G401 (cell line): ENCODE measurements at regions not wholly inside any gene's neighbourhood (a gene's known extent, or its start where the extent isn't known, plus 50 kb on each side); places are given as distances from the start of the nearest gene placed in this dataset.
"Not testable (repeated sequence)": the region's sequence is repeated elsewhere in the genome, so short reads cannot be mapped to it uniquely, and the experiment has no call there.

ENCODE experiments used
- DNase-seq: peaks from one replicate; pipeline ENCODE4 v3.0.0-alpha.2; 2015; ENCODE audit warnings: low spot score
- in situ Hi-C: cut with HindIII; loops from 2 replicates; pipeline ENCODE4 v1.10.0; 2016; ENCODE audit warnings: low sequenced_read_pairs, mixed read lengths

DNA sequence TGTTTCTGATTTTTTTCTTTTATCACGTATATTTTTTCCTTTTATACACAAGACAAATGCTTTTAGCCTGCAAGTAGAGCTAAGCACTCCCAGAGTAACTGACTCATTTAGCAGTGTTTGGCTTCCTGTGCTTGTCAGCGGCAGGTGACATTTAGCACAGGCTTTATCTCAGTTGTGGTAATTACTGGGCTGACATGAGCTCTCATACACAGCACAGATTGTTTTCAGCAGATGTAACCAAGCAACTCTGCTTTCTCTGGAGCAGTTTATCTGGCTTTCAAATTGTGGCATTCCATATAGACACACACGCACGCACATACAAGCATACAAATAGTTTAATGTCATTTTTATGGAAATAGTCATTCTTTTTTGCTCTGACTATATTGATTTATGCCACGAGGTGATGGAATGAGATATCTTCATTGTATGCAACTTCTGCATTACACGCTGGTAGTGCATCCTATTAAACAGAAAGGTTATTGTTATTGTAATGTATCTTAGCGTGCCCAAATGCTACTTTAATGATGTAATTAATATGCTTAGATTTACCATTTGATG is 379.0 kb upstream of the GRAMD2B start:
- in situ Hi-C loops, result no loop called here
- DNase-seq, result peak; percentile 62

GRCh38 chr5:126044931-126045565 is 378.2 kb upstream of the GRAMD2B start:
- DNase-seq, result no peak
- in situ Hi-C loops, result no loop called here

- DNase-seq, result no peak
- in situ Hi-C loops, result no loop called here
Observed at GRCh38 chr5:126046318-126046717, 376.9 kb upstream of the GRAMD2B start.

DNA sequence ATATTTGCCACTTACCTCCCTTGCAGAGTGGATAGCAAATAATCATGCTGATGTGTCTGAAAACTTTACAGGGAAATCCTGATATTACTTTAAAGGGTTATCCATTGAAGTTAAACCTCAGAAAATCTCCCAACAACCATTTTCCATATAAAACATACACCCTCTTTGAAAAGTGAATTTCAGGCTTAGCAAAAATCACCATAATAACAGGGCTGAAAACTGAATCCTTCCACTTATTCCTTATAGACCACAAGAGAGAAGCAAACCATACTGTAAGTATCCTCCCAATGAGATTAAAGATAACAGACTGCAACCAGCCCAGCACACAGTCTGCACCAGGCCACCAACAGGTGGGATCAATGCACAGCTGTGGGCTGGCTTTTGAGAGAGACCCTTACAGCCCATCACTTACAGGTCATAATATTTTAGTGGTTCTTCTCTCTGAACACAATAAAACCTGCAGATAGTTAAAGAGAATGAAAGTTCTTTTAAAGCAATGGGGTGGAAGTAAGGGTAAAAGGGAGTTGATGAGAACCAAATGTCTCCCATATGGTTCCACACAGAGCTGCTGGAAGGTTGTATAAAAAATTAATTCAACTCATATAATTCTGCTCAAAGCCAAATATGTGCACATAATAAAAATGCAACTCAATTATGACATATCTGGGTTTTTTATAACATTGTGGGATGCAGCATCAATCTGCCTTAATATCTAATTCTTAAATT is 376.2 kb upstream of the GRAMD2B start:
- in situ Hi-C loops, result no loop called here
- no peak for DNase-seq

DNA sequence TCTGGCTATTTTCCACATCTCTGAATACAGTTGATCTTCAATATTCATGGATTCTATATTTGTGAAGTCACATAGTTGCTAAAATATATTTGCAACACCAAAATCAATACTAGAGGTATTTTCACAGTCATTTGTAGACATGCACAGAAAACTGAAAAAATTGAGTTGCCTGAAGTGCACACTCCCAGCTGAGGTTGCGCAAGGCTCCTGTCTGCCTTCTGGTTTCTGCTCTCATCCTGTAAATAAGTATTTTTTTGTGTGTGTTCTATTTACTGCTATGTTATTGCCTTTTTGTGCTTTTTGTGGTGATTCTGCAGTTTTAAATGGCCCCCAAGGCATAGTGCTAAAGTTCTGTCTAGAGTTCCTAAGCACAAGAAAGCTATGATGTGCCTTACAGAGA is 371.1 kb upstream of the GRAMD2B start:
- in situ Hi-C loops, result no loop called here
- DNase-seq, result no peak

GRCh38 chr5:126052791-126053190 is 370.4 kb upstream of the GRAMD2B start:
- in situ Hi-C loops, result no loop called here
- DNase-seq, result no peak

DNA sequence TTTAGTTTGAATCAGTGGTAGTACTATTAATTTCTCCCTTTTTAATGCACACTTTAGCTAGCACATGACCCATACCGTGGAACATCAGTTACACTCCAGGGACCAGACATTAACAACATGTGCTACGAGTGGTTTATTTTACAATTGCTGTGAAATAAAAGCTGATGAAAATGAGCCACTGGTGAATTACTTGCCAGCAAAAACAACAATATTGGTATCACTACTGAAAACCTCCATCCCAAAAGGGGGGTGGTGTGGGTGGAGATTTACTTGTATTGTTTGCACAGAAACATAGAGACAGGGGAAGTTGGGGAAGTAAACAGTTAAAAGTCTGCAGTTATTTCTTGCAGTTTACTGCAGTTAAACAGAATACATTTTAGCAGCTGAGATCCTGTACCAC is 369.6 kb upstream of the GRAMD2B start:
- no peak for DNase-seq
- in situ Hi-C loops, result no loop called here

GRCh38 chr5:126054577-126055347 is 368.4 kb upstream of the GRAMD2B start:
- no peak for DNase-seq
- in situ Hi-C loops, result no loop called here

GRCh38 chr5:126055348-126055729 is 367.9 kb upstream of the GRAMD2B start:
- in situ Hi-C loops, result no loop called here
- DNase-seq, result no peak

DNA sequence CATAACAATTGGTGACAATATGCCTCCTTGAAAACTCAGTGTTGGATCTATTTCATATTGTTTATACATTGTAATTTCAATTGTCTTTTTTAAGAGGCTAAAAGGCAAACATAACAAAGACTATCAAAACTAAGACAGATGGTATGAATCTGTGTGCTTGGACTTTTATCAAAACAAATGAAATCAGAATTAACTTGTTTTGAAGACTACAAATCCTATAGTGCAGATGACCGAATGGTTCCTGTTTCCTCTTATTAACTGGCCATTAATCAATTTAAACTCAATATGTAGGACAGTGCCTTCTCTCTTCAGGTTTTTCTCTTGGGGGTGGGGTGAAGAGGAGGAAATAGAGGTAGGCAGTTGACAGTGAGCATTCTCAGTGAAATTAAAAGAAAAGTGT is 366.9 kb upstream of the GRAMD2B start:
- DNase-seq, result no peak
- in situ Hi-C loops, result no loop called here

- in situ Hi-C loops, result no loop called here
- DNase-seq, result no peak
Observed at GRCh38 chr5:126056851-126057622, 366.2 kb upstream of the GRAMD2B start.

- DNase-seq, in situ Hi-C loops: not testable (repeated sequence)
Observed at GRCh38 chr5:126058392-126058791, 364.8 kb upstream of the GRAMD2B start.

DNA sequence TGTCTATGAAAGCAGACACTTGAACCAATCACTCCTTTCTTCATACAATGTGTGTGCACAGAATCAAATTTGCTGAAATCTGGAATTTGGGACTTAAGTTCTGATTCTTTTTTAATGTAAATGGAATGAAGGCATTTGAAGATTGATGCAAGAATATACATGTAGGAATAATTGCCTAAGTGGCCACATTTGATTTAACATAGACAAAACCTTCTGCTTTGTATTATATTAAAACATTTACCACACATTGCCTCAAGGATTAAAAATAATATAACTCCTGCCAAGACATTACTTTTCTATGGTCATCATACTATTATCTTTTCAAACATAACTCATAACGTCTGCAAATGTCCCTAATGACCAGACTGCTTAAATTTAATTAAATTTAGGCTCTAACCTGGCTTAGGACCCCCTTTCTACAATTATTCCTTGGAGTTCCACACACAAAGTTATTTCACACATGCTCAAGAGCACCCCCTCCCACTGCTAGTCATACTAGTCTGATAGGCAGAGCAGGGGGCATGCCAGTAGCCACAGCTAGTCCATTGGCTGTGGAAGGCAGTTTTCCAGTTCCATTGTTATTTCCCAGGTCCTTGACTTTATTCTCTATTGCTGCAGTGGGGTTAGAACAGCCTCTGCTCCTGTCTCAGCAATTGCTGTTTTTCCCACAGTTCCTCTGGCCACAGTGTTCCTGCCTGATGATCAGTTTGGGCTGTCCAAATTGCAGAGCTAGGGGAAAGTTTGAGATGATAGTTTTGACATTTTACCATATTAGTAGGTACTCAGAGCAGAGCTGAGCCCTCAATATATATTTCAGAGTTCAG is 360.6 kb upstream of the GRAMD2B start:
- DNase-seq, result no peak
- in situ Hi-C loops, result no loop called here

DNA sequence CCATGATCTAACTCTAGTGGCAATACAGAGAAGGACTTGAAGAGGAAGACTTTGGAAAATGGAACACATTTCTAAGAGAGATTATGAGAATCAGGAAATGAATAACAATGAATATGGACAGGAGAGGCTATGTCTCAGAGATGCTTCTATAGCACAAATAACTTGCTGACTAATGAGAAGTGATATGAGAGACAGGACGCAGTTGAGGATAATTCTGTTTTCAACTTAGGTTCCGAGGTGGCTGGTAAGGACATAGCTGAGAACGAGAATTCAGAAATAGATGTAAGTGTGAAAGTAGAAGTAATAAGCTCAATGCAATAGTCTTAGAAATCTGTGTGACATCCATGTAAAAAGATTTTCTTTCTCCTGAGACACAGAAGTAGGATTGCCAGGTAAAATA is 358.1 kb upstream of the GRAMD2B start:
- in situ Hi-C loops, result no loop called here
- DNase-seq, result no peak

- DNase-seq, result no peak
- in situ Hi-C loops, result no loop called here
Observed at GRCh38 chr5:126066836-126067235, 356.4 kb upstream of the GRAMD2B start.

- DNase-seq, result no peak
- in situ Hi-C loops, result no loop called here
Observed at GRCh38 chr5:126067404-126067803, 355.8 kb upstream of the GRAMD2B start.

GRCh38 chr5:126069329-126069728 is 353.9 kb upstream of the GRAMD2B start:
- no peak for DNase-seq
- in situ Hi-C loops, result no loop called here

DNA sequence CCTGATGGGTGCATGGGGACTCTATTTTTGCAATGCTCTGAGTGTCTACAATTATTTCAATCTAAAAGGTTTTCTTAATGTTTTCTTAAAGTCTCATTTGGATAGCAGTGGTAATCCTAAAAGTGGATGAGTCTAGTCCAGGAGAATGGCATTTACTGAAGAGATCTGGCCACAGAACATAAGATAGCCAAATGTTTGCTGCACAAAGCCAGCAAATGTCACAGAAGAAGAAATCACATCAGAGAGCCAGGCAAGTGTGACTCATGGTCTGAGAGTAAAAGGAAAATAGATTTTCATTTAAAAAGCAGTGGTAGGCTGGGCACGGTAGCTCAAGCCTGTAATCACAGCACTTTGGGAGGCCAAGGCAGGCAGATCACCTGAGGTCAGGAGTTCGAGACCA is 352.7 kb upstream of the GRAMD2B start:
- no peak for DNase-seq
- in situ Hi-C loops, result no loop called here

GRCh38 chr5:126074538-126074937 is 348.7 kb upstream of the GRAMD2B start:
- in situ Hi-C loops, result no loop called here
- DNase-seq, result no peak
